HG03520 (cell line): ENCODE measurements at regions not wholly inside any gene's neighbourhood (a gene's known extent, or its start where the extent isn't known, plus 50 kb on each side); places are given as distances from the start of the nearest gene placed in this dataset.
"Not testable (repeated sequence)": the region's sequence is repeated elsewhere in the genome, so short reads cannot be mapped to it uniquely, and the experiment has no call there.

ENCODE experiments used
- ATAC-seq: cut with Tn5 transposase; IDR thresholded peaks from one replicate; pipeline ENCODE4 v1.9.1; 2021; ENCODE audit warnings: mild to moderate bottlenecking, moderate library complexity; ENCODE audit not compliant: unreplicated experiment

GRCh38 chr11:97621282-97621681 lies 1231.5 kb downstream of the JRKL start:
- no peak for ATAC-seq

GRCh38 chr11:97622795-97623194 lies 1233.0 kb downstream of the JRKL start:
- no peak for ATAC-seq

GRCh38 chr11:97636741-97637140 lies 1246.9 kb downstream of the JRKL start:
- not testable (repeated sequence) for ATAC-seq

GRCh38 chr11:97637701-97638100 lies 1247.9 kb downstream of the JRKL start:
- ATAC-seq: no peak

- ATAC-seq: no peak
Measured at GRCh38 chr11:97638641-97639224, 1248.9 kb downstream of the JRKL start.

GRCh38 chr11:97641988-97642387 lies 1252.2 kb downstream of the JRKL start:
- ATAC-seq: no peak

GRCh38 chr11:97645736-97646135 lies 1255.9 kb downstream of the JRKL start:
- ATAC-seq: no peak

GRCh38 chr11:97656356-97656755 lies 1266.5 kb downstream of the JRKL start:
- no peak for ATAC-seq

GRCh38 chr11:97657852-97658251 lies 1268.0 kb downstream of the JRKL start:
- ATAC-seq: no peak

GRCh38 chr11:97667057-97667456 lies 1277.2 kb downstream of the JRKL start:
- ATAC-seq: no peak

- ATAC-seq: no peak
Measured at GRCh38 chr11:97683733-97684132, 1293.9 kb downstream of the JRKL start.

GRCh38 chr11:97684486-97685439 lies 1295.0 kb downstream of the JRKL start:
- ATAC-seq: no peak

GRCh38 chr11:97685695-97686094 lies 1295.9 kb downstream of the JRKL start:
- no peak for ATAC-seq

GRCh38 chr11:97687111-97687510 lies 1297.3 kb downstream of the JRKL start:
- no peak for ATAC-seq

- ATAC-seq: no peak
Measured at GRCh38 chr11:97691061-97691460, 1301.2 kb downstream of the JRKL start.

- ATAC-seq: no peak
Measured at GRCh38 chr11:97702951-97703350, 1313.1 kb downstream of the JRKL start.

- no peak for ATAC-seq
Measured at GRCh38 chr11:97703851-97704250, 1314.0 kb downstream of the JRKL start.

- ATAC-seq: not testable (repeated sequence)
Measured at GRCh38 chr11:97705441-97705840, 1315.3 kb upstream of the CNTN5 start.

GRCh38 chr11:97717922-97718321 lies 1302.8 kb upstream of the CNTN5 start:
- ATAC-seq: no peak

GRCh38 chr11:97722065-97722464 lies 1298.7 kb upstream of the CNTN5 start:
- no peak for ATAC-seq

- ATAC-seq: no peak
Measured at GRCh38 chr11:97722721-97723120, 1298.0 kb upstream of the CNTN5 start.

GRCh38 chr11:97729546-97730272 lies 1291.0 kb upstream of the CNTN5 start:
- ATAC-seq: no peak
